ENCODE measurements at regions not wholly inside any gene's neighbourhood (a gene's known extent, or its start where the extent isn't known, plus 50 kb on each side); places are given as distances from the start of the nearest gene placed in this dataset.

GRCh38 chr12:114938487-114939210, 254.7 kb upstream of the TBX3 start:
- TF ChIP-seq, protein P1, sequence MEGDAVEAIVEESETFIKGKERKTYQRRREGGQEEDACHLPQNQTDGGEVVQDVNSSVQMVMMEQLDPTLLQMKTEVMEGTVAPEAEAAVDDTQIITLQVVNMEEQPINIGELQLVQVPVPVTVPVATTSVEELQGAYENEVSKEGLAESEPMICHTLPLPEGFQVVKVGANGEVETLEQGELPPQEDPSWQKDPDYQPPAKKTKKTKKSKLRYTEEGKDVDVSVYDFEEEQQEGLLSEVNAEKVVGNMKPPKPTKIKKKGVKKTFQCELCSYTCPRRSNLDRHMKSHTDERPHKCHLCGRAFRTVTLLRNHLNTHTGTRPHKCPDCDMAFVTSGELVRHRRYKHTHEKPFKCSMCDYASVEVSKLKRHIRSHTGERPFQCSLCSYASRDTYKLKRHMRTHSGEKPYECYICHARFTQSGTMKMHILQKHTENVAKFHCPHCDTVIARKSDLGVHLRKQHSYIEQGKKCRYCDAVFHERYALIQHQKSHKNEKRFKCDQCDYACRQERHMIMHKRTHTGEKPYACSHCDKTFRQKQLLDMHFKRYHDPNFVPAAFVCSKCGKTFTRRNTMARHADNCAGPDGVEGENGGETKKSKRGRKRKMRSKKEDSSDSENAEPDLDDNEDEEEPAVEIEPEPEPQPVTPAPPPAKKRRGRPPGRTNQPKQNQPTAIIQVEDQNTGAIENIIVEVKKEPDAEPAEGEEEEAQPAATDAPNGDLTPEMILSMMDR (IDR thresholded peaks at IDR 0.05 in 4 of 5, conservative IDR thresholded peaks at IDR 0.05 in 1 of 5) = no peak
- no peak for TF ChIP-seq POLR2A (IDR thresholded peaks at IDR 0.05)

All from gastrocnemius medialis (tissue), 4 donors.